PC-9 (cell line): ENCODE measurements at regions not wholly inside any gene's neighbourhood (a gene's known extent, or its start where the extent isn't known, plus 50 kb on each side); places are given as distances from the start of the nearest gene placed in this dataset.
"Not testable (repeated sequence)": the region's sequence is repeated elsewhere in the genome, so short reads cannot be mapped to it uniquely, and the experiment has no call there.

Experiments
- BruUV-seq: library from RNA; stranded (reverse); fragments of 400-500 nt; replicated peaks from 2 replicates; lab custom pipeline; 2021; lab: Mats Ljungman, UMichigan
- CTCF ChIA-PET: fragments of 300-600 bp; sonication (Branson Sonifier 250); formaldehyde crosslinking; loops from one replicate; lab custom pipeline; 2022; ENCODE audit warnings: antibody characterized with exemption; lab: Charles Lee
- POLR2A ChIA-PET: fragments of 300-600 bp; sonication (Branson Sonifier 250); formaldehyde crosslinking; loops from one replicate; lab custom pipeline; 2022; ENCODE audit warnings: antibody characterized with exemption; ENCODE audit not compliant: unreplicated experiment; lab: Charles Lee
- DNase-seq, 2 experiments: peaks; one replicate each; pipeline versions ENCODE4 v3.0.0 to v3.0.0-alpha.2; 2015 to 2022; ENCODE audit warnings: mixed read lengths in 1 of 2
- H2AFZ ChIP-seq: fragments of 200-600 bp; sonication (generic); 2 replicates; pipeline ENCODE4 v1.8.1; 2017; ENCODE audit warnings: antibody characterized with exemption
- H3F3A ChIP-seq: fragments of 200-600 bp; sonication (generic); 2 replicates; pipeline ENCODE4 v1.8.1; 2017; ENCODE audit warnings: antibody characterized with exemption, mild to moderate bottlenecking, low read depth; ENCODE audit not compliant: insufficient read depth
- H3K27ac ChIP-seq: fragments of 200-600 bp; sonication (generic); 2 replicates; pipeline ENCODE4 v1.6.1; 2016; ENCODE audit warnings: mixed run types
- H3K27me3 ChIP-seq: fragments of 200-600 bp; sonication (generic); 2 replicates; pipeline ENCODE4 v1.6.1; 2016; ENCODE audit warnings: low read depth, mixed run types; ENCODE audit not compliant: insufficient read depth
- H3K36me3 ChIP-seq: fragments of 200-600 bp; sonication (generic); 2 replicates; pipeline ENCODE4 v1.6.1; 2016; ENCODE audit warnings: low read depth, mixed run types
- H3K4me1 ChIP-seq: fragments of 200-600 bp; sonication (generic); replicated peaks from 2 replicates; pipeline ENCODE4 v1.6.1; 2016; ENCODE audit warnings: mixed run types; ENCODE audit not compliant: insufficient read depth
- H3K4me2 ChIP-seq: fragments of 200-600 bp; sonication (generic); 2 replicates; pipeline ENCODE4 v1.6.1; 2017; ENCODE audit warnings: mixed run types
- H3K4me3 ChIP-seq: fragments of 200-600 bp; sonication (generic); 2 replicates; pipeline ENCODE4 v1.6.1; 2016; ENCODE audit warnings: mixed run types
- H3K79me2 ChIP-seq: fragments of 200-600 bp; sonication (generic); 2 replicates; pipeline ENCODE4 v1.6.1; 2017; ENCODE audit warnings: low read depth, mixed run types
- H3K9me2 ChIP-seq: fragments of 200-600 bp; sonication (generic); 2 replicates; pipeline ENCODE4 v1.8.1; 2017; ENCODE audit warnings: mild to moderate bottlenecking; ENCODE audit not compliant: insufficient read depth
- H3K9me3 ChIP-seq: fragments of 200-600 bp; sonication (generic); 2 replicates; pipeline ENCODE4 v1.8.1; 2016; ENCODE audit warnings: low read depth; ENCODE audit not compliant: insufficient read depth
- H4K20me1 ChIP-seq: fragments of 200-600 bp; sonication (generic); 2 replicates; pipeline ENCODE4 v1.8.1; 2017; ENCODE audit not compliant: insufficient read depth
- CTCF ChIP-seq: fragments of 200-600 bp; sonication (generic); conservative IDR thresholded peaks from 2 replicates; pipeline ENCODE4 v1.6.1; 2017; ENCODE audit warnings: mixed run types, antibody characterized with exemption, mild to moderate bottlenecking, moderate library complexity
- EZH2 ChIP-seq: fragments of 200-600 bp; sonication (generic); IDR thresholded peaks from 2 replicates; pipeline ENCODE4 v1.8.0; 2017; ENCODE audit warnings: antibody characterized with exemption, low read depth
- intact Hi-C: fragments of 100-400 bp; cut with micrococcal nuclease; formaldehyde crosslinking; loops from one replicate; pipeline ENCODE4 v1.10.0; 2022; ENCODE audit not compliant: unreplicated experiment

DNA sequence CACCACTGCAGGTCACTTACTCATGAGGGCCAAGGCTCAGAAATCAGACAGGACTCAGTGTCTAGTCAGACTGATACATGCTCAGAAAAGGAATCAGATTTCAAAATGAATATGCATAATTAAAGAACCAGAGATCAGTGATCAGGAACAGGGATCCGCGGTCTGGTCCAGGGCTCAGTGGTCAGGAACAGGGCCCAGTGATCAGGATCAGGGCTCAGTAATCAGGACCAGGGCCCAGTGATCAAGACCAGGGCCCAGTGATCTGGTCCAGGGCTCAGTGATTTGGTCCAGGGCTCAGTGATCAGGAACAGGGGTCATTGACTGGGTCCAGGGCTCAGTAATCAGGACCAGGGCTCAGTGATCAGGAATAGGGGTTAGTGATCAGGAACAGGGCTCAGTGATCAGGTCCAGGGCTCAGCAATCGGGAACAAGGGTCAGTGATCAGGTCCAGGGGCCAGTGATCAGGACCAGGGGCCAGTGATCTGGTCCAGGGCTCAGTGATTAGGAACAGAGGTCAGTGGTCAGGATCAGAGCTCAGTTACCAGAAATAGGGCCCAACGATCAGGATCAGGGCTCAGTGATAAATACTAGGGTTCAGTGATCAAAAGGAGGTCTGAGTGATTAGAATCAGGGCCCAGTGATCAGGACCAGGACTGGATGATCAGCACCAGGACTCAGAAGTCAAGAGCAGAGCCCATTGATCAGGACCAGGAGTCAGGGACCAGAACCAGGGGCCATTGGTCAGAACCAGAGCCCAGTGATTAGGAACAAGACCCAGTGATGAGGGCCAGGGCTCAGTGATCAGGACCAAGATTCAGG is 175.3 kb downstream of the TMEM121 start:
- H3K9me3 ChIP-seq = no peaks in the 10 kb centered on the region
- no peaks in the 10 kb centered on the region for H3K79me2 ChIP-seq
- no peaks in the 10 kb centered on the region for H3F3A ChIP-seq
- POLR2A ChIA-PET = no interaction called here
- no peaks in the 10 kb centered on the region for H3K36me3 ChIP-seq
- TF ChIP-seq EZH2 (no peak), CTCF (no peak)
- no peaks in the 10 kb centered on the region for H3K27me3 ChIP-seq
- no peak for DNase-seq
- no peak overlapping the region for H3K4me3 ChIP-seq
- no TSS peak for BruUV-seq
- no peaks in the 10 kb centered on the region for H4K20me1 ChIP-seq
- no peak overlapping the region for H3K27ac ChIP-seq
- H2AFZ ChIP-seq = no peak overlapping the region
- intact Hi-C loops = loop anchor here (5.0 kb wide), 1 partner anchor 119 kb away; no protein-coding TSS in a partner anchor
- CTCF ChIA-PET = no interaction called here
- no peaks in the 10 kb centered on the region for H3K9me2 ChIP-seq
- H3K4me1 ChIP-seq = no peaks in the 10 kb centered on the region
- no peak overlapping the region for H3K4me2 ChIP-seq

DNA sequence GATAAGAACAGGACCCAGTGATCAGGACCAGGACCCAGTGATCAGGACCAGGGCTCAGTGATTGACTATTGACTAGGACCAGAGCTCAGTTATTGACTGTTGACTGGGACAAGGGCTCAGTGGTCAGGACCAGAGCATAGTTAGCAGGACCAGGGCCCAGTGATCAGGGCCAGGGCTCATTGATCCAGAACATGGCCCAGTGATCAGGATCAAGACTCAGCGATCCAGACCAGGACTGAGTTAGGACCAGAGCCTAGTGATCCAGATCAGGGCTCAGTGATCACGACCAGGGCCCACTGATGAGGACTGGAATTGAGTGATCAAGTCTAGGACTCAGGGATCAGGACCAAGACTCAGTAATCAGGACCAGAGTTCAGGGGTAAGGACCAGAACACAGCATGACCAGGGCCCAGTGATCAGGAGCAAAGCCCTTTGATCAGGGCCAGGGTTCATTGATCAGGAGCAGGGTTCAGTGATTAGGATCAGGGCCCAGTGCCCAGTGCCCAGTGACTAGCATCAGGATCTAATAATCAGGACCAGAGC is 176.0 kb downstream of the TMEM121 start:
- Histone ChIP-seq H3K27me3 (no peaks in the 10 kb centered on the region), H3K9me2 (no peaks in the 10 kb centered on the region), H3K4me3 (no peak overlapping the region), H3K4me1 (no peaks in the 10 kb centered on the region), H2AFZ (no peak overlapping the region), H3F3A (no peaks in the 10 kb centered on the region), H3K9me3 (no peaks in the 10 kb centered on the region), H3K36me3 (no peaks in the 10 kb centered on the region), H4K20me1 (no peaks in the 10 kb centered on the region), H3K27ac (no peak overlapping the region), H3K4me2 (no peak overlapping the region), H3K79me2 (no peaks in the 10 kb centered on the region)
- POLR2A ChIA-PET = no interaction called here
- intact Hi-C loops = loop anchor here (5.0 kb wide), 1 partner anchor 120 kb away; no protein-coding TSS in a partner anchor
- DNase-seq = no peak
- no TSS peak for BruUV-seq
- CTCF ChIA-PET = no interaction called here
- TF ChIP-seq CTCF (no peak), EZH2 (no peak)

DNA sequence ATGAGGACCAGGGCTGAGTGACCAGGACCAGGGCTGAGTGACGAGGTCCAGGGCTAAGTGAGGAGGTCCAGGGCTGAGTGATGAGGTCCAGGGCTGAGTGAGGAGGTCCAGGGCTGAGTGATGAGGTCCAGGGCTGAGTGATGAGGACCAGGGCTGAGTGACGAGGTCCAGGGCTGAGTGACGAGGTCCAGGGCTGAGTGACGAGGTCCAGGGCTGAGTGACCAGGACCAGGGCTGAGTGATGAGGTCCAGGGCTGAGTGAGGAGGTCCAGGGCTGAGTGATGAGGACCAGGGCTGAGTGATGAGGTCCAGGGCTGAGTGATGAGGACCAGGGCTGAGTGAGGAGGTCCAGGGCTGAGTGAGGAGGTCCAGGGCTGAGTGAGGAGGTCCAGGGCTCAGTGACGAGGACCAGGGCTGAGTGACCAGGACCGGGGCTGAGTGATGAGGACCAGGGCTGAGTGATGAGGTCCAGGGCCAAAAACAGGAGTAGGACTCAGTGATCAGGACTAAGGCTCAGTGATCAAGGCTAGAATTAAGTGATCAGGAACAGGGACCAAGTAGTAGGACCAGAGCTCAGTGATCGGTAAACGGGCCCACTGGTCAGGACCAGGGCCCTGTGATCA is 176.8 kb downstream of the TMEM121 start:
- H3K4me1 ChIP-seq, H3K9me2 ChIP-seq, H3F3A ChIP-seq, H3K27ac ChIP-seq, H4K20me1 ChIP-seq, H3K4me2 ChIP-seq, H3K79me2 ChIP-seq, H3K9me3 ChIP-seq, H3K36me3 ChIP-seq, BruUV-seq, H3K4me3 ChIP-seq, H2AFZ ChIP-seq, CTCF ChIA-PET, DNase-seq, H3K27me3 ChIP-seq, POLR2A ChIA-PET: not testable (repeated sequence)
- intact Hi-C loops = loop anchor here (5.0 kb wide), 1 partner anchor 121 kb away; no protein-coding TSS in a partner anchor

DNA sequence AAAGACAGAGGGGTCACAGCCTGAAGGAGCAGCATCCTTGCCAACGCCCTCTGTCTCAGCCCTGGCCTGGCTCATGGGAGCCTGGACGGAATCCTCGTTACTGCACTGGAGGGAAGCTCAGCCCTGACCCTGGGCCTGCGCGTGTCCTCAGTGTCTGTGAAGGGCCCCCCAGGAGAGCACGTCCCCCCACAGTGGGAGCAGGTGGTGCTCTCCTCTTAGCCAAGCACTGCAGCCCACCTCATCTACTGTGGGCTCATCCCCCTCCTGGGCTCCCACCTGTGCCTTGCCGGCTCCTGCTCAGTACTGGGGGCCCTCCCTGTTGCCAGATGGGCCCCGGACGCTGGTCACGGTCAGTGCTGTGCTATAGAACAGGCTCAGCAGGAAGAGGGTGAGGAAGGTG is 177.7 kb downstream of the TMEM121 start:
- peaks cover 12% of the 10 kb centered on the region; the same call in 1 of the 2 replicates for H3K27me3 ChIP-seq
- H2AFZ ChIP-seq, H3K4me1 ChIP-seq, POLR2A ChIA-PET, H3K27ac ChIP-seq, H3K36me3 ChIP-seq, H4K20me1 ChIP-seq, H3F3A ChIP-seq, H3K4me2 ChIP-seq, H3K9me3 ChIP-seq, DNase-seq, BruUV-seq, H3K79me2 ChIP-seq, H3K4me3 ChIP-seq, H3K9me2 ChIP-seq, CTCF ChIA-PET: not testable (repeated sequence)
- intact Hi-C loops = loop anchor here (5.0 kb wide), 1 partner anchor 122 kb away; no protein-coding TSS in a partner anchor

GRCh38 chr14:105704492-105704891 is 178.1 kb downstream of the TMEM121 start:
- not testable (repeated sequence) for BruUV-seq

More at GRCh38 chr14:105704492-105704891, 178.1 kb downstream of the TMEM121 start:
- DNase-seq, H3K4me3 ChIP-seq, H3K9me2 ChIP-seq, POLR2A ChIA-PET, H3K27ac ChIP-seq, H3K79me2 ChIP-seq, H3K4me1 ChIP-seq, CTCF ChIA-PET, H3K36me3 ChIP-seq, H4K20me1 ChIP-seq, H3K9me3 ChIP-seq, H3F3A ChIP-seq, H3K4me2 ChIP-seq, H2AFZ ChIP-seq: not testable (repeated sequence)
- peaks cover 12% of the 10 kb centered on the region; the same call in 1 of the 2 replicates for H3K27me3 ChIP-seq
- intact Hi-C loops = loop anchor here (5.0 kb wide), 1 partner anchor 122 kb away; no protein-coding TSS in a partner anchor
